OCI-LY1 (cell line): ENCODE measurements at regions not wholly inside any gene's neighbourhood (a gene's known extent, or its start where the extent isn't known, plus 50 kb on each side); places are given as distances from the start of the nearest gene placed in this dataset.

Experiments used
- H2AFZ ChIP-seq: fragments of 200-600 bp; sonication (generic), shearing (Covaris generic); 2 replicates; pipeline ENCODE4 v1.6.0; 2014; ENCODE audit warnings: antibody characterized with exemption, mild to moderate bottlenecking, low read length
- H3F3A ChIP-seq: fragments of 200-600 bp; sonication (generic), shearing (Covaris generic); 2 replicates; pipeline ENCODE4 v1.6.0; 2014; ENCODE audit warnings: mild to moderate bottlenecking, antibody characterized with exemption, low read length, moderate library complexity; ENCODE audit not compliant: insufficient read depth
- H3K27ac ChIP-seq: fragments of 200-600 bp; sonication (generic); 2 replicates; pipeline ENCODE4 v1.5.1; 2014; ENCODE audit warnings: low read length, mixed run types, mild to moderate bottlenecking, low read depth; ENCODE audit not compliant: poor library complexity, severe bottlenecking
- H3K27me3 ChIP-seq: fragments of 200-600 bp; sonication (generic); 2 replicates; pipeline ENCODE4 v1.6.0; 2014; ENCODE audit warnings: antibody characterized with exemption, mild to moderate bottlenecking, low read length, moderate library complexity; ENCODE audit not compliant: insufficient read depth
- H3K36me3 ChIP-seq: fragments of 200-600 bp; sonication (generic); 2 replicates; pipeline ENCODE4 v1.6.1; 2014; ENCODE audit warnings: mild to moderate bottlenecking, antibody characterized with exemption, low read length, moderate library complexity, mixed read lengths; ENCODE audit not compliant: insufficient read depth
- H3K4me1 ChIP-seq: fragments of 200-600 bp; sonication (generic); 2 replicates; pipeline ENCODE4 v1.5.1; 2014; ENCODE audit warnings: mild to moderate bottlenecking, low read length, moderate library complexity; ENCODE audit not compliant: insufficient read depth, severe bottlenecking
- H3K4me2 ChIP-seq: fragments of 200-600 bp; sonication (generic), shearing (Covaris generic); 2 replicates; pipeline ENCODE4 v1.6.1; 2014; ENCODE audit warnings: low read length
- H3K4me3 ChIP-seq: fragments of 200-600 bp; sonication (generic); 2 replicates; pipeline ENCODE4 v1.5.1; 2014; ENCODE audit warnings: low read length, low read depth, mild to moderate bottlenecking, mixed read lengths; ENCODE audit not compliant: poor library complexity, severe bottlenecking
- H3K79me2 ChIP-seq: fragments of 200-600 bp; shearing (Covaris generic); 2 replicates; pipeline ENCODE4 v1.6.1; 2016; ENCODE audit warnings: mixed run types, low read length, mixed read lengths; ENCODE audit not compliant: insufficient read depth
- H3K9ac ChIP-seq: fragments of 200-600 bp; sonication (generic), shearing (Covaris generic); 2 replicates; pipeline ENCODE4 v1.6.1; 2014; ENCODE audit warnings: mild to moderate bottlenecking, low read length, mixed read lengths
- H3K9me2 ChIP-seq: fragments of 200-600 bp; sonication (generic), shearing (Covaris generic); 2 replicates; pipeline ENCODE4 v1.6.1; 2014; ENCODE audit warnings: low read depth, mild to moderate bottlenecking, low read length, mixed read lengths
- H3K9me3 ChIP-seq: fragments of 200-600 bp; shearing (Covaris generic); 2 replicates; pipeline ENCODE4 v1.6.1; 2014; ENCODE audit warnings: low read length, mixed read lengths
- H4K20me1 ChIP-seq: fragments of 200-600 bp; sonication (generic), shearing (Covaris generic); 2 replicates; pipeline ENCODE4 v1.6.0; 2016; ENCODE audit warnings: mild to moderate bottlenecking, low read length; ENCODE audit not compliant: insufficient read depth
- CTCF ChIP-seq: fragments of 200-600 bp; sonication (generic), shearing (Covaris generic); IDR thresholded peaks from 2 replicates; pipeline ENCODE4 v1.5.1; 2017; ENCODE audit warnings: mild to moderate bottlenecking, antibody characterized with exemption, low read length, moderate library complexity, mixed read lengths
- EZH2 ChIP-seq: fragments of 200-600 bp; sonication (generic), shearing (Covaris generic); IDR thresholded peaks from 2 replicates; pipeline ENCODE4 v1.8.0; 2017; ENCODE audit warnings: borderline replicate concordance, mixed run types, mild to moderate bottlenecking, antibody characterized with exemption, low read length, moderate library complexity, mixed read lengths

- Histone ChIP-seq H3K36me3 (no peaks in the 10 kb centered on the region), H4K20me1 (no peaks in the 10 kb centered on the region), H3K4me2 (no peak overlapping the region), H2AFZ (no peak overlapping the region), H3K27me3 (no peaks in the 10 kb centered on the region), H3F3A (no peaks in the 10 kb centered on the region), H3K4me1 (no peaks in the 10 kb centered on the region), H3K4me3 (no peak overlapping the region), H3K9me3 (no peaks in the 10 kb centered on the region), H3K9ac (no peak overlapping the region), H3K27ac (no peak overlapping the region), H3K9me2 (no peaks in the 10 kb centered on the region), H3K79me2 (no peaks in the 10 kb centered on the region)
- TF ChIP-seq EZH2 (no peak), CTCF (no peak)
Observed at GRCh38 chr20:56175884-56176283, 72.6 kb upstream of the MC3R start.

- Histone ChIP-seq H3K4me2 (no peak overlapping the region), H3K27me3 (no peaks in the 10 kb centered on the region), H3F3A (no peaks in the 10 kb centered on the region), H4K20me1 (no peaks in the 10 kb centered on the region), H3K9me3 (no peaks in the 10 kb centered on the region), H3K79me2 (no peaks in the 10 kb centered on the region), H3K4me3 (no peak overlapping the region), H3K9me2 (no peaks in the 10 kb centered on the region), H3K4me1 (no peaks in the 10 kb centered on the region), H3K9ac (no peak overlapping the region), H2AFZ (no peak overlapping the region), H3K27ac (no peak overlapping the region), H3K36me3 (no peaks in the 10 kb centered on the region)
- TF ChIP-seq CTCF = no peak
- TF ChIP-seq EZH2 = no peak
Observed at GRCh38 chr20:56178219-56178618, 70.3 kb upstream of the MC3R start.

GRCh38 chr20:56179051-56179450 is 69.5 kb upstream of the MC3R start:
- no peak overlapping the region for H3K4me3 ChIP-seq

More at GRCh38 chr20:56179051-56179450, 69.5 kb upstream of the MC3R start:
- Histone ChIP-seq H4K20me1 (no peaks in the 10 kb centered on the region), H3K27me3 (no peaks in the 10 kb centered on the region), H3K4me1 (no peaks in the 10 kb centered on the region), H3K79me2 (no peaks in the 10 kb centered on the region), H3K36me3 (no peaks in the 10 kb centered on the region), H3K27ac (no peak overlapping the region), H3K9me2 (no peaks in the 10 kb centered on the region), H2AFZ (no peak overlapping the region), H3K4me2 (no peak overlapping the region), H3F3A (no peaks in the 10 kb centered on the region), H3K9ac (no peak overlapping the region), H3K9me3 (no peaks in the 10 kb centered on the region)
- TF ChIP-seq EZH2 (no peak), CTCF (no peak)
